Sigmoid colon (tissue), 6 donors: ENCODE measurements at regions not wholly inside any gene's neighbourhood (a gene's known extent, or its start where the extent isn't known, plus 50 kb on each side); places are given as distances from the start of the nearest gene placed in this dataset.

ENCODE experiments used
- DNase-seq: peaks from one replicate; pipeline ENCODE4 v3.0.0-alpha.2; 2019
- H3K27ac ChIP-seq, 4 donors: fragments of 200-600 bp; sonication (generic); one replicate each; pipeline ENCODE4 v1.5.1; 2016 to 2019; ENCODE audit warnings: mild to moderate bottlenecking in 1 of 4
- H3K27me3 ChIP-seq, 3 donors: fragments of 200-600 bp; sonication (generic); one replicate each; pipeline ENCODE4 v1.5.1; 2019; ENCODE audit warnings: mild to moderate bottlenecking in 1 of 3
- H3K36me3 ChIP-seq, 4 donors: fragments of 200-600 bp; sonication (generic); one replicate each; pipeline ENCODE4 v1.5.1; 2016 to 2019
- H3K4me1 ChIP-seq, 4 donors: fragments of 200-600 bp; sonication (generic); one replicate each; pipeline ENCODE4 v1.5.1; 2017 to 2019
- H3K4me3 ChIP-seq, 4 donors: fragments of 200-600 bp; sonication (generic); one replicate each; pipeline ENCODE4 v1.5.1; 2017 to 2019; ENCODE audit warnings: mild to moderate bottlenecking in 2 of 4, moderate library complexity in 1 of 4
- H3K9me3 ChIP-seq, 4 donors: fragments of 200-600 bp in 3 of 4; sonication (generic) in 3 of 4; one replicate each; pipeline versions ENCODE4 v1.5.1 to v1.6.1; 2013 to 2019
- CTCF ChIP-seq, 4 experiments: fragments of 450-650 bp in 3 of 4; fragments of 200-600 bp in 1 of 4; IDR thresholded peaks; one replicate each; pipeline ENCODE4 v1.5.1; 2016 to 2019; ENCODE audit warnings: antibody characterized with exemption in 4 of 4, mild to moderate bottlenecking in 3 of 4, moderate library complexity in 2 of 4
- EP300 ChIP-seq, 4 donors: sonication (generic); formaldehyde crosslinking; IDR thresholded peaks; one replicate each; pipeline ENCODE4 v1.6.1; 2017; ENCODE audit warnings: antibody characterized with exemption in 4 of 4
- POLR2A ChIP-seq, 2 donors: fragments of 450-650 bp; IDR thresholded peaks; one replicate each; pipeline ENCODE4 v1.6.1; 2016; ENCODE audit warnings: antibody characterized with exemption in 2 of 2, mild to moderate bottlenecking in 2 of 2, moderate library complexity in 2 of 2
- POLR2AphosphoS5 ChIP-seq, 4 donors: sonication (generic); formaldehyde crosslinking; IDR thresholded peaks; one replicate each; pipeline ENCODE4 v1.6.1; 2017; ENCODE audit warnings: antibody characterized with exemption in 4 of 4
- WGBS, 2 donors: extraction: QIAGEN DNeasy Blood & Tissue Kit; methylation state at CpG; one replicate each; pipeline ENCODE4 v1.1.7; 2013; 5-methylcytosine and 5-hydroxymethylcytosine counted together
- intact Hi-C: fragments of 100-400 bp; cut with DNase I; formaldehyde crosslinking; loops from one replicate; pipeline ENCODE4 v1.15.1; 2023
- donor health status: healthy with polysubstance abuse.
- donor health status: healthy.

GRCh38 chr4:129498626-129499025 is 402.7 kb downstream of the C4orf33 start:
- TF ChIP-seq POLR2AphosphoS5 (IDR thresholded peaks at IDR 0.05): no peak
- intact Hi-C loops: no loop called here
- Histone ChIP-seq H3K27me3 (no peaks in the 10 kb centered on the region), H3K36me3 (no peaks in the 10 kb centered on the region), H3K4me1 (no peaks in the 10 kb centered on the region), H3K4me3 (no peak overlapping the region), H3K9me3 (no peaks in the 10 kb centered on the region), H3K27ac (no peak overlapping the region)
- 73 to 77% methylated on average over 1 of the region's 1 CpG for WGBS, 2 donors
- DNase-seq: no peak

- intact Hi-C loops: no loop called here
- Histone ChIP-seq H3K27ac (no peak overlapping the region), H3K36me3 (no peaks in the 10 kb centered on the region), H3K4me1 (no peaks in the 10 kb centered on the region), H3K27me3 (no peaks in the 10 kb centered on the region), H3K4me3 (no peak overlapping the region), H3K9me3 (no peaks in the 10 kb centered on the region)
- DNase-seq: no peak
- TF ChIP-seq POLR2AphosphoS5 (IDR thresholded peaks at IDR 0.05) (no peak), POLR2A (IDR thresholded peaks at IDR 0.05) (no peak), CTCF (IDR thresholded peaks at IDR 0.05) (no peak), EP300 (IDR thresholded peaks at IDR 0.05) (no peak)
Measured at GRCh38 chr4:129514852-129515251, 418.9 kb downstream of the C4orf33 start.

- Histone ChIP-seq H3K27ac (no peak overlapping the region), H3K27me3 (no peaks in the 10 kb centered on the region), H3K4me3 (no peak overlapping the region), H3K36me3 (no peaks in the 10 kb centered on the region), H3K9me3 (no peaks in the 10 kb centered on the region), H3K4me1 (no peaks in the 10 kb centered on the region)
- TF ChIP-seq POLR2A (IDR thresholded peaks at IDR 0.05) (no peak), CTCF (IDR thresholded peaks at IDR 0.05) (no peak), POLR2AphosphoS5 (IDR thresholded peaks at IDR 0.05) (no peak)
- intact Hi-C loops: no loop called here
- DNase-seq: no peak
- 44 to 79% methylated on average over 1 of the region's 1 CpG for WGBS, 2 donors
Measured at GRCh38 chr4:129515356-129515755, 419.4 kb downstream of the C4orf33 start.

GRCh38 chr4:129526812-129527211 is 430.9 kb downstream of the C4orf33 start:
- WGBS, 2 donors: 75% methylated on average over 3 of the region's 3 CpGs
- DNase-seq: no peak
- no peaks in the 10 kb centered on the region for H3K4me1 ChIP-seq
- intact Hi-C loops: loop anchor here (2.0 kb wide), 1 partner anchor 114 kb away; no protein-coding TSS in a partner anchor
- H3K4me3 ChIP-seq: no peak overlapping the region
- no peak overlapping the region for H3K27ac ChIP-seq
- no peaks in the 10 kb centered on the region for H3K36me3 ChIP-seq
- TF ChIP-seq CTCF (IDR thresholded peaks at IDR 0.05): peak in 1 of 4 experiments; percentile 20
- no peak for TF ChIP-seq POLR2A (IDR thresholded peaks at IDR 0.05)
- TF ChIP-seq EP300 (IDR thresholded peaks at IDR 0.05): no peak
- no peak for TF ChIP-seq POLR2AphosphoS5 (IDR thresholded peaks at IDR 0.05)
- H3K27me3 ChIP-seq: no peaks in the 10 kb centered on the region
- no peaks in the 10 kb centered on the region for H3K9me3 ChIP-seq

- WGBS, 2 donors: 67 to 77% methylated on average over 5 of the region's 5 CpGs
- Histone ChIP-seq H3K27me3 (no peaks in the 10 kb centered on the region), H3K27ac (no peak overlapping the region), H3K36me3 (no peaks in the 10 kb centered on the region), H3K4me3 (no peak overlapping the region), H3K4me1 (no peaks in the 10 kb centered on the region), H3K9me3 (no peaks in the 10 kb centered on the region)
- intact Hi-C loops: no loop called here
- TF ChIP-seq EP300 (IDR thresholded peaks at IDR 0.05) (no peak), POLR2AphosphoS5 (IDR thresholded peaks at IDR 0.05) (no peak), POLR2A (IDR thresholded peaks at IDR 0.05) (no peak)
- DNase-seq: no peak
Measured at GRCh38 chr4:129531253-129531652, 435.3 kb downstream of the C4orf33 start.

GRCh38 chr4:129532573-129532972 is 436.6 kb downstream of the C4orf33 start:
- Histone ChIP-seq H3K9me3 (no peaks in the 10 kb centered on the region), H3K27me3 (no peaks in the 10 kb centered on the region), H3K4me1 (no peaks in the 10 kb centered on the region), H3K36me3 (no peaks in the 10 kb centered on the region), H3K4me3 (no peak overlapping the region), H3K27ac (no peak overlapping the region)
- DNase-seq: no peak
- intact Hi-C loops: no loop called here
- WGBS, 2 donors: 62 to 76% methylated on average over 1 of the region's 1 CpG
- TF ChIP-seq CTCF (IDR thresholded peaks at IDR 0.05) (no peak), POLR2A (IDR thresholded peaks at IDR 0.05) (no peak), POLR2AphosphoS5 (IDR thresholded peaks at IDR 0.05) (no peak), EP300 (IDR thresholded peaks at IDR 0.05) (no peak)
